ENCODE measurements at regions not wholly inside any gene's neighbourhood (a gene's known extent, or its start where the extent isn't known, plus 50 kb on each side); places are given as distances from the start of the nearest gene placed in this dataset.
"Not testable (repeated sequence)": the region's sequence is repeated elsewhere in the genome, so short reads cannot be mapped to it uniquely, and the experiment has no call there.

DNA sequence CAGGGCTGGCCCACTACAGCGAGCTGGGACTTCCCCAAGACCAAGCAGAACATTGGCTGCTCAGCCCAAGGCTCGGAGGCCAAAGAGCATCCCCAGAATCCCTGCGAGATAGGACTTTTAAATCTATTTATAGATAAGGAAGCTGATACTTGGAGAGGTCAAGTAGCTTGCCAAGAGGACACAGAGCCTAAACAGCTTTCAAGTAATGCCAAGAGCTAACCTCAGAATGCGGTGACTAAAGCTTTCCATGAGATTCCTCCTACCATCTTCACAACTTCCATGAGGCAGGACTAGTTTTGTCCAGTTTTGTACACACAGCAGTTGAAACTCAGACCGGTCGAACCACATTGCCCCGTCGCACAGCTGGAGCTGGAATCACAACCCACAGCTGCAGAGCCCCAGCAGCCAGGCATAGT lies 168.1 kb upstream of the TOP1 start:
- no peak for DNase-seq

DNA sequence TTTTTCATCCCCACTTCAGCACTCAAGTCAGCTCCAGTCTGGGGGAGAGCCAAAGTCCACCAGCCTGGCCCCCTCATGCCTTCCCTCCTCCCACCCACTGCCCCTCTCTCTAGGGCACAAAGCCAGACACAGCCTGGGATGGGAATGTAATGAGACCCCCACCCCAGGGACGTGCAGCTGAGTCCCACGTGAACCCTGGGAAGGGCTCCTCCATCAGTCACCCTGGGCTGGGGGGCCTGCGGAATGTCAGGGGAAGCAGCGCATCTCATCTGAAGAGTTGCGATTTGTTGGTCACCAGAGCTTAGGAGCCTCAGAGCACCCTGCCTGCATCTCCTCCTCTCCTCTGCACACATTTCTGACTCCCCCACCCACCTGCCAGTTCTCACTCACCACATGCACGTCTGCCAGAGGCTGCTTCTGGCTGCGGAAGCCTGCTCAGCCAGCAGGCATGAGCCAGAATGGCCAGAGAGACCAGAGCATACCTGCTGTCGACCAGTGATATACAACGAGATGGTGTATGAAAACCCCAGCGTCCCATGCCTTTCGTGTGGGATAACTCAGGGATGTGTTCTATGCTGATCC lies 167.1 kb upstream of the TOP1 start:
- no peak for DNase-seq

GRCh38 chr20:40863355-40863919 lies 165.2 kb upstream of the TOP1 start:
- DNase-seq, result no peak

GRCh38 chr20:40864470-40864869 lies 164.2 kb upstream of the TOP1 start:
- no peak for DNase-seq

- no peak for DNase-seq
These were observed 163.5 kb upstream of the TOP1 start for GRCh38 chr20:40865095-40865494.

DNA sequence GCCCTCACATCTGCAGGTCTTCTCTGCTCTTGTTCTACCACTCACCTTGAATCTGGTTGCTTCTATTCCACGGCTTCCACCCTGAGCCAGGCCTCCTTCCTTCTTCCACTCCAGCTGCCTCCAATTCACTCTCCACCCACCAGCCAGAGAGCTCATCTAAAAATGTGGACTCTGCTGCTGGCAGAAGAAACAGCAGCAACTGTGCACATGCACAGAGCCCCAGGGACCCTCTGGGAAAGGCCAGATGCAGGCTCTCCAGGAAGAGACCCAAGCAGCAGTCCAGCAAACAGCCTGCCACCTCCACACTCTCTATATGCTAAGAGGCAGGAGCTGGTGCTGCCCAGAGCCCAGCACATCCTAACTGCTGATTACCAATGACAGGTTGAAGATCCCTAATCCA lies 162.6 kb upstream of the TOP1 start:
- DNase-seq, result no peak

DNA sequence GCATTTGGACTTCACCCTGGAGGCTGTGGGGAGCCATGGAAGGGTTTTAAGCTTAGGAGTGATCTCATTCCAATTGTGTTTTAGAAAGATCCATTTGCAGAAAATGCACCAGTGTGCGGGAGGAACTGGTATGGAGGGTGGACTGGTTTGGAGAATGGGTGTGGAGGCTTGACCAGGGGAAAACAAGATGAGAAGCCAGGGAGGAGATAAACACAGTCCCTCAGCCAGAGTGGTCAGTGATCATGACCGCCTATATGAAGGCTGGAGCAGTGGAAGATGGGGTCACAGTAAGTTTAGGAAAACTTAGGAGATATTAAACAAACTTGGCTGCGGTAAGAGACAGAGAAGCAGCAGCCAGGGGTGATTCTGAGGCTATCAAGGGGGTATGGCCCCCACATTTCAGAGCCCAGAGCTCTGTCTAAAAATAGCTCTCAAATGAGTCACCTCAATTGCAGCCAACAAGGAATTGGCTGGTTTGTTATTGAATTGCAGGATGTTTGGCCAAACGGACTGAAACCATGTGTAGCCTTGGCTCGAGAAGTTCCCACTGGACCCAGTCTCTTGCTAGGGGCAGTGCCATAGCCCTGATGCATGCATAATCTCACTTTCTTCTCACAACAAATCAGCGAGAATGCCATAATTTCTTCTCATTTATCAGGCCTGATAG lies 159.9 kb upstream of the TOP1 start:
- DNase-seq, result no peak

- DNase-seq, result no peak
These were observed 159.1 kb upstream of the TOP1 start for GRCh38 chr20:40869218-40870147.

DNA sequence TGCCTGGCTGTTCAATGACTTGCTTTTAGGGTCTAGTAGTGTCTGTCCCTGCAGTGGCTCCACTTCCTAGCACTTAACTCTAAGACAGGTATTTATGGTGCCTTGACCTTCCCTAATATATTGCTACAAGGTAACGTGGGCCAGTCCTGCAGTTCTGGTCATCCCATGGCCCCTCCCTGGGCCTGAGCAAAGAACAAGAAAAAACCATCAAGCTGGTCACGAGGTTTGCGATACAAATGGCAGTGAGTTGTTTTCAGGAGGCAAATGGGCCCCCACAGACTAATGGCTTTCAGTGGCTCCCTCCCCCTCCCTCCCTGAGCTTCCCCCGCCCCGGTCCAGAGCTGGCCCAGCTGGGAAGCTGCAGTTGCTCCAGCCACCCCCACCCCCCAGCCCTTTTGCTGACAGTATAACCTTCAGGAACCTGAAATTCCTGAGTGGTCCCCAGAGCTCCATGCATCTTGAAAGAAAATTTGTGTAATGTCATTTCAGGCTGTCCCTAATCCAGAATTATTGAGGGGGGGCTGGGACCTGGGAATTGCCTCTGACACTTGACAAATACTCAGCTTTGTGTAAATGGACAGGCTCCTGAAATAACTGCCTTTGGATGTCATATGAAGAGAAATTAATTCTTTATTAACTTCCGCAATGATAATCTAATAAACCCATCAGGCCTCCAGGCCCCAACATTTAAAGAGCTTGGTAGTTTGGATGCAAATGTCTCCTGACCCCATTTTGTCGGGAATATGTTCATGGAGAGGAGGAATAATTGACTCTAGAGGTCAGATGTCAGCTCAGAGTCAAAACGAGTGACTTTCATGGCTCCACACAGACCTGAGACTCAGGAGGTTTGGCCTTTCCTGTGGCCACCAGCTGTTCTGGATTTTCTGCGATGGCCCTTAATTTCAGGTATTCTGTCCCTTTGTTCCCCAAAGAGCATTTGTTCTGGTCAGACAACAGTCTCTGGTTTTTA lies 153.2 kb upstream of the TOP1 start:
- DNase-seq, result no peak

- DNase-seq, result not testable (repeated sequence)
These were observed 150.5 kb upstream of the TOP1 start for GRCh38 chr20:40878099-40878498.

- no peak for DNase-seq
These were observed 148.4 kb upstream of the TOP1 start for GRCh38 chr20:40880063-40880728.

DNA sequence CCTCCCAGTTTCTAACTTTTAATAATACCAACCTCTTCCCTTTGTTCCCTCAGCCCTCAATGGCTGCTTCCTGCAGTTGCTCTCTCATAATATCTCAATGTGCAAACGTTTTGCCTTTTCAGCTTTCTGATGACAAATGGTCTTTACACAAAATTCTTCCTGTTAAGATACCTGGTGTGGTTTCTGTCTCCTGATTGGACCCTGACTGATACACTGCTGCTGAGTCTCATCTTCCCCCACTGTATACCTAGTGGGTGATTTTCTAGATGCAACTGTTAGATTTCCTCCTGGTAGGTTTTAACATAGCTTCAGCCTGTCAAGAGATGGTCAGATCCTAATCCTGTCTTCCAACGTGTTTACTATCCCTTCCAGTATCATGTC lies 147.9 kb upstream of the TOP1 start:
- DNase-seq, result no peak

DNA sequence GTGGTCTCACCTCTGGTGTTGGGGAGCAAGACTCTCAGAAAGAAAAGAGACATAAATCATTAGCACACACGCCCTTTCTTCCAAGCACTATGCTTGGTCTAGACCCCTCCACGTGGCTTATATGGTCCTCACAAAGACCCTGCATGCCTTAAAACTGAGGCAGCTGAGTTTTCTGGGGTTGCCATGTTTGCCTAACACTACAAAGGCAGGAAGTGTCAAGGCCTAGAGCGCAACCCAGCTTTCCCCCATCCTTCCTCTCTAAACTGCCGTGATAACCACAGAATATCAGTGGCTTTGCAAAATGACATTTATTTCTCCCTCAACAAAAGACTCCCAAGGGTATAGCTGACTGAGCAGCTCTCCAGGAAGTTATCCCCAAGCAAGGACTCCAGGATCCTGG lies 146.5 kb upstream of the TOP1 start:
- no peak for DNase-seq

DNA sequence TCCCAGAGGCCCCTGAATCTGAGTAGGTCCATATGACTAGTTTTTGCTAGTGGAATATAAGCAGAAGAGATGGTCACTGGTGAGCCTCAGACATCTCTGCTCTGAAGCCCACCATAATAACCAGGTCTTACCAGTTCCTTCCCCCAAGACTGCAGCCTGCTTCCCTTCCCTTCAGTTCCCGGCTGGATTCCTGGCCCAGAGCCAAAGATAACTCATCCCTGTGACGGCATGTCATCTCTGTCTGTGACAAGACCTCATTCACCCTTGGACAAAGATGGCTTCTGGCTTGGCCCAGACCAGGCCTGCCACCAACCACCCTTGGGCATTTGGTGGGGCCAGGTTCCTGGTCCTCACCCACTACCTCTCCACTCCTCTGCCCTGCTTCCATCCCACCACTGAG lies 145.5 kb upstream of the TOP1 start:
- no peak for DNase-seq

DNA sequence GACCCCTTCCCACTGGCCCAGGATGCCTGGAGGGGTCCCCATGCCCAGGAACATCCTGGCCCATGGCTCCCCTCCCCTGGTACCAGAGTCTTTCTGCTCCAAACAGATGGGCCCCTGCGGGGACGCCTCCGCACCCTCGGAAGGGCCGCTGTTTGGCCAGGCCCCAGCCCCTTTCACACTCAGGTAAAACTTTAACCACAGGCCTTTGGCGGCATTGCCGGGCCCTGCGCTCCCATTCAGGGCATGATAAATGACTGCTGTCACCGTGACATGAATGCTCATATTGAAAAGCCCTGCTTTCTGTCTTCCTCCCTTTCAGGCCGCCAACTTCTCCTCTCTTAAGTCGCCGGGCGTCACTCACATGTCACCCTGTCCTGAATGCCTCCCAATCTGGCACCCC lies 141.5 kb upstream of the TOP1 start:
- no peak for DNase-seq

- DNase-seq, result not testable (repeated sequence)
These were observed 139.4 kb upstream of the TOP1 start for GRCh38 chr20:40889266-40889665.

GRCh38 chr20:40890181-40890580 lies 138.4 kb upstream of the TOP1 start:
- no peak for DNase-seq

DNA sequence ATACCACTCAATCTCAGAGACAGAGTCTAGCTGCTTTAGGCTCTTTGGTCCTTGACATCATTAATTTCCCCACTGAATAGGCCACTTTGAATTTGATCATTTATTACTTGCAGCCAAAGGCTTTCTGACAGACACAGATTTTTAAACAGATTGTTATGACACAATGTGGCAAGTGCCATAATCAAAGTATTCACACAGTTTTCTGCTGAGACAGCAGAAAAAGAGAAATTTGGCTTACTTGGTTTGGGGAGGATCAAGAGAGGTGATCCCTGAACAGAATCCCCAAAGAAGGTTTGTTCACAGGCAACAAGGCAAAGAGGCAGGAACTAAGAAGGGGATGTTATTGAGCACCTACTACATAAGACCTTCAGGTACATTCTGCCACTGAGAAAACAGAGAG lies 138.0 kb upstream of the TOP1 start:
- no peak for DNase-seq

GRCh38 chr20:40891351-40891750 lies 137.3 kb upstream of the TOP1 start:
- DNase-seq, result no peak

GRCh38 chr20:40892642-40893041 lies 136.0 kb upstream of the TOP1 start:
- DNase-seq, result no peak

- no peak for DNase-seq
These were observed 134.9 kb upstream of the TOP1 start for GRCh38 chr20:40893610-40894236.

Data from NCI-H1417 treated with DMSO at 0.1 percent for 48 hours (cell line).